LHCN-M2 (cell line): ENCODE measurements at regions not wholly inside any gene's neighbourhood (a gene's known extent, or its start where the extent isn't known, plus 50 kb on each side); places are given as distances from the start of the nearest gene placed in this dataset.

Experiments
- DNase-seq: peaks from one replicate; pipeline ENCODE4 v3.0.0-alpha.2; 2012; ENCODE audit warnings: low read depth

GRCh38 chr9:115694991-115695390, 458.6 kb upstream of the PAPPA start:
- DNase-seq = peak; percentile 21

- no peak for DNase-seq
Measured at GRCh38 chr9:115712981-115713380, 440.6 kb upstream of the PAPPA start.

GRCh38 chr9:115715666-115716065, 437.9 kb upstream of the PAPPA start:
- no peak for DNase-seq

- DNase-seq = no peak
Measured at GRCh38 chr9:115717298-115717697, 436.3 kb upstream of the PAPPA start.

GRCh38 chr9:115717711-115718173, 435.8 kb upstream of the PAPPA start:
- peak; percentile 98 for DNase-seq

GRCh38 chr9:115730396-115730795, 423.2 kb upstream of the PAPPA start:
- DNase-seq = no peak

- peak; percentile 45 for DNase-seq
Measured at GRCh38 chr9:115730845-115731244, 422.7 kb upstream of the PAPPA start.

GRCh38 chr9:115733318-115734110, 420.1 kb upstream of the PAPPA start:
- DNase-seq = peak; percentile 63

GRCh38 chr9:115739096-115739875, 414.3 kb upstream of the PAPPA start:
- no peak for DNase-seq

- DNase-seq = no peak
Measured at GRCh38 chr9:115740986-115741385, 412.6 kb upstream of the PAPPA start.

- DNase-seq = no peak
Measured at GRCh38 chr9:115743709-115744605, 409.6 kb upstream of the PAPPA start.

GRCh38 chr9:115746496-115746895, 407.1 kb upstream of the PAPPA start:
- peak; percentile 72 for DNase-seq

GRCh38 chr9:115747731-115748130, 405.9 kb upstream of the PAPPA start:
- no peak for DNase-seq

GRCh38 chr9:115756736-115757135, 396.9 kb upstream of the PAPPA start:
- no peak for DNase-seq

- no peak for DNase-seq
Measured at GRCh38 chr9:115757461-115757860, 396.1 kb upstream of the PAPPA start.

GRCh38 chr9:115758441-115758840, 395.1 kb upstream of the PAPPA start:
- no peak for DNase-seq

- DNase-seq = no peak
Measured at GRCh38 chr9:115759426-115759825, 394.2 kb upstream of the PAPPA start.

- no peak for DNase-seq
Measured at GRCh38 chr9:115764645-115765044, 388.9 kb upstream of the PAPPA start.

GRCh38 chr9:115765060-115765459, 388.5 kb upstream of the PAPPA start:
- DNase-seq = no peak

- no peak for DNase-seq
Measured at GRCh38 chr9:115766370-115766955, 387.1 kb upstream of the PAPPA start.

- DNase-seq = no peak
Measured at GRCh38 chr9:115770521-115770920, 383.1 kb upstream of the PAPPA start.
